PC-3 (cell line): ENCODE measurements at regions not wholly inside any gene's neighbourhood (a gene's known extent, or its start where the extent isn't known, plus 50 kb on each side); places are given as distances from the start of the nearest gene placed in this dataset.

Experiments used
- ATAC-seq: fragments of 200-7000 bp; cut with Tn5 transposase; 2 replicates; pipeline ENCODE4 v1.9.1; 2020; ENCODE audit warnings: mild to moderate bottlenecking, moderate library complexity
- BruUV-seq: library from RNA; stranded (reverse); fragments of 400-500 nt; replicated peaks from 2 replicates; lab custom pipeline; 2021; lab: Mats Ljungman, UMichigan
- CTCF ChIA-PET: fragments of 300-600 bp; sonication (Branson Sonifier 250); formaldehyde crosslinking; loops from one replicate; lab custom pipeline; 2022; ENCODE audit warnings: antibody characterized with exemption; lab: Charles Lee
- POLR2A ChIA-PET: fragments of 300-600 bp; sonication (Branson Sonifier 250); formaldehyde crosslinking; loops from one replicate; lab custom pipeline; 2022; ENCODE audit warnings: antibody characterized with exemption; ENCODE audit not compliant: unreplicated experiment; lab: Charles Lee
- DNase-seq: peaks from one replicate; pipeline ENCODE4 v3.0.0-alpha.2; 2015
- H2AFZ ChIP-seq: fragments of 300-600 bp; sonication (generic); 2 replicates; pipeline ENCODE4 v1.6.0; 2016; ENCODE audit warnings: antibody characterized with exemption, low read length
- H3F3A ChIP-seq: fragments of 300-600 bp; sonication (generic); one replicate; pipeline ENCODE4 v1.6.0; 2017; ENCODE audit warnings: antibody characterized with exemption, low read length, control low read depth, mild to moderate bottlenecking; ENCODE audit not compliant: unreplicated experiment
- H3K27ac ChIP-seq: fragments of 300-600 bp; sonication (generic); 2 replicates; pipeline ENCODE4 v1.5.1; 2016; ENCODE audit warnings: mild to moderate bottlenecking, low read length
- H3K27me3 ChIP-seq: fragments of 300-600 bp; sonication (generic); 2 replicates; pipeline ENCODE4 v1.6.1; 2016; ENCODE audit warnings: low read length, mixed read lengths
- H3K36me3 ChIP-seq: fragments of 300-600 bp; sonication (generic); 2 replicates; pipeline ENCODE4 v1.6.1; 2016; ENCODE audit warnings: low read depth, mixed run types, low read length, mixed read lengths
- H3K4me1 ChIP-seq: fragments of 300-600 bp; sonication (generic); 2 replicates; pipeline ENCODE4 v1.5.1; 2016; ENCODE audit warnings: low read length; ENCODE audit not compliant: insufficient read depth
- H3K4me2 ChIP-seq: fragments of 300-600 bp; sonication (generic); 2 replicates; pipeline ENCODE4 v1.6.0; 2016; ENCODE audit warnings: low read length
- H3K4me3 ChIP-seq: fragments of 300-600 bp; sonication (generic); 2 replicates; pipeline ENCODE4 v1.5.1; 2016; ENCODE audit warnings: mild to moderate bottlenecking, low read length, mixed read lengths
- H3K79me2 ChIP-seq: fragments of 300-600 bp; sonication (generic); 2 replicates; pipeline ENCODE4 v1.6.1; 2017; ENCODE audit warnings: low read length, mixed read lengths
- H3K9ac ChIP-seq: fragments of 300-600 bp; sonication (generic); 2 replicates; pipeline ENCODE4 v1.6.0; 2016; ENCODE audit warnings: mild to moderate bottlenecking, low read length
- H3K9me2 ChIP-seq: fragments of 300-600 bp; sonication (generic); replicated peaks from 2 replicates; pipeline ENCODE4 v1.6.1; 2016; ENCODE audit warnings: mixed run types, low read length, mixed read lengths
- H3K9me3 ChIP-seq: fragments of 300-600 bp; sonication (generic); 2 replicates; pipeline ENCODE4 v1.6.1; 2016; ENCODE audit warnings: low read length, mixed read lengths
- H4K20me1 ChIP-seq: fragments of 300-600 bp; sonication (generic); 2 replicates; pipeline ENCODE4 v1.6.1; 2016; ENCODE audit warnings: low read length, mixed read lengths
- EZH2 ChIP-seq: fragments of 300-600 bp; sonication (generic); IDR thresholded peaks from one replicate; pipeline ENCODE4 v1.6.1; 2017; ENCODE audit warnings: antibody characterized with exemption, mild to moderate bottlenecking, low read length; ENCODE audit not compliant: unreplicated experiment
- EZH2phosphoT487 ChIP-seq: fragments of 300-600 bp; sonication (generic); IDR thresholded peaks from 2 replicates; pipeline ENCODE4 v1.6.1; 2018; ENCODE audit warnings: mild to moderate bottlenecking, antibody characterized with exemption, low read length, borderline replicate concordance
- intact Hi-C: fragments of 100-400 bp; cut with micrococcal nuclease; formaldehyde crosslinking; loops from 2 replicates; pipeline ENCODE4 v1.9.0; 2023
- TF ChIP-seq, protein P1 (sequence below): fragments of 300-600 bp; sonication (generic); conservative IDR thresholded peaks from 2 replicates; pipeline ENCODE4 v1.5.1; 2017; ENCODE audit warnings: antibody characterized with exemption, low read depth, mild to moderate bottlenecking, low read length

DNA sequence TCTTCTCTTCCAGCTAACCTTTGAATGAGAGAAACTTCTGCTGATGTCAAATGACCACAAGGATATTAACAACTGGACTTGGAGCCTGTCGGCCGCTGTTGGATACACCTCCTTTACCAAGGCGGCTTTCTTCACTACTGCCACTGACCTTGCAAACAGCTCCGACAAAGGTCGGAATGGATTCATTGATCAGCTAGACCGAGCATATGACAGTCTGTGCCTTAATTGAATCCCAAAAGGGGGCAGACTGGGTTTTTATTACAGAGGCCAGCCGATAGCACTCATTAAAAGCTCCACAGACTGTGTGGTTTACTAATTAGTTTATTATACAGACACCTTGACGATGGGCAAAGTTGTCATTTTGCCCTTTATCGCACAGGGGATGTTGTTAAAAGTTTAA, 394.5 kb downstream of the RERGL start:
- no peak overlapping the region for H3K4me2 ChIP-seq
- no peak overlapping the region for H3K4me3 ChIP-seq
- ChIA-PET CTCF (no interaction called here), POLR2A (no interaction called here)
- no peaks in the 10 kb centered on the region for H4K20me1 ChIP-seq
- no peaks in the 10 kb centered on the region for H3K9me3 ChIP-seq
- no peak for ATAC-seq
- no peaks in the 10 kb centered on the region for H3K4me1 ChIP-seq
- intact Hi-C loops, result no loop called here
- no peak overlapping the region for H2AFZ ChIP-seq
- DNase-seq, result no peak
- H3F3A ChIP-seq, result no peaks in the 10 kb centered on the region
- H3K27me3 ChIP-seq, result no peaks in the 10 kb centered on the region
- BruUV-seq, result no TSS peak
- no peak for TF ChIP-seq EZH2
- TF ChIP-seq EZH2phosphoT487, result no peak
- TF ChIP-seq, protein P1, sequence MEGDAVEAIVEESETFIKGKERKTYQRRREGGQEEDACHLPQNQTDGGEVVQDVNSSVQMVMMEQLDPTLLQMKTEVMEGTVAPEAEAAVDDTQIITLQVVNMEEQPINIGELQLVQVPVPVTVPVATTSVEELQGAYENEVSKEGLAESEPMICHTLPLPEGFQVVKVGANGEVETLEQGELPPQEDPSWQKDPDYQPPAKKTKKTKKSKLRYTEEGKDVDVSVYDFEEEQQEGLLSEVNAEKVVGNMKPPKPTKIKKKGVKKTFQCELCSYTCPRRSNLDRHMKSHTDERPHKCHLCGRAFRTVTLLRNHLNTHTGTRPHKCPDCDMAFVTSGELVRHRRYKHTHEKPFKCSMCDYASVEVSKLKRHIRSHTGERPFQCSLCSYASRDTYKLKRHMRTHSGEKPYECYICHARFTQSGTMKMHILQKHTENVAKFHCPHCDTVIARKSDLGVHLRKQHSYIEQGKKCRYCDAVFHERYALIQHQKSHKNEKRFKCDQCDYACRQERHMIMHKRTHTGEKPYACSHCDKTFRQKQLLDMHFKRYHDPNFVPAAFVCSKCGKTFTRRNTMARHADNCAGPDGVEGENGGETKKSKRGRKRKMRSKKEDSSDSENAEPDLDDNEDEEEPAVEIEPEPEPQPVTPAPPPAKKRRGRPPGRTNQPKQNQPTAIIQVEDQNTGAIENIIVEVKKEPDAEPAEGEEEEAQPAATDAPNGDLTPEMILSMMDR, result no peak
- H3K79me2 ChIP-seq, result no peaks in the 10 kb centered on the region
- H3K36me3 ChIP-seq, result no peaks in the 10 kb centered on the region
- H3K9ac ChIP-seq, result no peak overlapping the region
- H3K9me2 ChIP-seq, result no peaks in the 10 kb centered on the region
- H3K27ac ChIP-seq, result no peak overlapping the region

DNA sequence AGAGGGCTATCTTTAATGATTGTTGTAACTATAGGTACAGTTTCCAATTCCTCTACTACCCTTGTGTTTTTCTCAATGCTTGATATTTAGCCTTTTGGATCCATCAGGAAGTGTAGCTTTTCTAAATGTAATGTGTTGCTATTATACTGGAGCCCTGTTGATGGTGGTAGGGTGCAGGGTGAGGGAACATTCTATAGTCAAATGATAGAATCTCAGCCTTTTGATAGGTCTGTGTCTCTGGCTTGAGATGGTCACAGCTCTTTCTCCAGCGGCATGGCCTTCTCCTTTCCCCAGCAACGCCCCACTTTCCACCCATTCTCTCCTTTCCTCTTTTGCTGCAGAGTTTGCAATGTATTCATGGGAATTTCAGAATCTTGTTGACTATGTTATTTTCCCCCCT, 398.6 kb downstream of the RERGL start:
- no peak for ATAC-seq
- CTCF ChIA-PET, result no interaction called here
- Histone ChIP-seq H3F3A (no peaks in the 10 kb centered on the region), H3K4me1 (no peaks in the 10 kb centered on the region), H3K36me3 (no peaks in the 10 kb centered on the region), H3K4me3 (no peak overlapping the region), H2AFZ (no peak overlapping the region), H3K4me2 (no peak overlapping the region), H3K27ac (no peak overlapping the region), H3K9me2 (no peaks in the 10 kb centered on the region), H3K27me3 (no peaks in the 10 kb centered on the region), H4K20me1 (no peaks in the 10 kb centered on the region), H3K9me3 (no peaks in the 10 kb centered on the region), H3K9ac (no peak overlapping the region), H3K79me2 (no peaks in the 10 kb centered on the region)
- intact Hi-C loops, result no loop called here
- DNase-seq, result no peak
- BruUV-seq, result no TSS peak
- POLR2A ChIA-PET, result no interaction called here
- TF ChIP-seq, protein P1, result no peak
- TF ChIP-seq EZH2 (no peak), EZH2phosphoT487 (no peak)

DNA sequence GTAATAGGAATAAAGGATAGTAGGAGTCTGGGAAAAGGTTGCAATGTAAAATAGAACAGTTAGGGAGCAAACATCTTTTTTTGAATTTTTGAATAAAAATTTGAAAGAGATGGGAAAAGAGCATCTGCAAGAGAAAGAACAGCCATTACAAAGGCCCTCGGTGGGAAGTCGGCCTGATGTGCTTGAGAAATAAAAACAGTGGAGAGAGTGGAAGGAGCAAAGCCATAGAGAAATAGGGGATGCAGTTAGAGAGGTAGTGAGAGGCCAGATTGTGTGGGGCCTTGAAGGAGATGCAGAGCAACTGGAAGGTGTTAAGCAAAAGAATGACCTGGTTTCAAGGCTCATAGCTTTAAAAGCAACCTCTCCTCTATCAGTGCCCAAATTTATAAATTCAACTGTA, 409.8 kb downstream of the RERGL start:
- TF ChIP-seq, protein P1, result no peak
- TF ChIP-seq EZH2phosphoT487 (no peak), EZH2 (no peak)

More for the DNA sequence above, 409.8 kb downstream of the RERGL start:
- ATAC-seq (no peak), DNase-seq (no peak)
- no peaks in the 10 kb centered on the region for H3K79me2 ChIP-seq
- intact Hi-C loops, result no loop called here
- CTCF ChIA-PET, result no interaction called here
- H3K4me2 ChIP-seq, result no peak overlapping the region
- H3K9me2 ChIP-seq, result no peaks in the 10 kb centered on the region
- no peaks in the 10 kb centered on the region for H3K27me3 ChIP-seq
- H3K9me3 ChIP-seq, result no peaks in the 10 kb centered on the region
- no peak overlapping the region for H3K9ac ChIP-seq
- H3K27ac ChIP-seq, result no peak overlapping the region
- no TSS peak for BruUV-seq
- H3F3A ChIP-seq, result no peaks in the 10 kb centered on the region
- no peak overlapping the region for H2AFZ ChIP-seq
- H3K4me1 ChIP-seq, result no peaks in the 10 kb centered on the region
- no peaks in the 10 kb centered on the region for H3K36me3 ChIP-seq
- H3K4me3 ChIP-seq, result no peak overlapping the region
- no peaks in the 10 kb centered on the region for H4K20me1 ChIP-seq
- POLR2A ChIA-PET, result no interaction called here
